SK-N-SH treated with all-trans-retinoic acid at 6 μM for 48 hours (cell line): ENCODE measurements at regions not wholly inside any gene's neighbourhood (a gene's known extent, or its start where the extent isn't known, plus 50 kb on each side); places are given as distances from the start of the nearest gene placed in this dataset.

Experiments used
- ATAC-seq: fragments of 200-7000 bp; cut with Tn5 transposase; 3 replicates; pipeline ENCODE4 v1.9.1; 2020; ENCODE audit warnings: mild to moderate bottlenecking, moderate library complexity
- ARNTL ChIP-seq: fragments of 450-650 bp; formaldehyde crosslinking; IDR thresholded peaks from 2 replicates; pipeline ENCODE4 v1.5.0; 2020; ENCODE audit warnings: low read depth, mild to moderate bottlenecking, moderate library complexity, borderline replicate concordance
- BACH2 ChIP-seq: fragments of 250-450 bp; sonication (Bioruptor Pico); IDR thresholded peaks from 2 replicates; pipeline ENCODE4 v1.9.0; 2021; ENCODE audit warnings: mild to moderate bottlenecking, borderline replicate concordance
- CREB5 ChIP-seq: fragments of 250-450 bp; sonication (Bioruptor Pico); IDR thresholded peaks from 2 replicates; pipeline ENCODE4 v1.5.1; 2020; ENCODE audit warnings: low read depth, mild to moderate bottlenecking, moderate library complexity
- CSDC2 ChIP-seq: fragments of 250-450 bp; sonication (Bioruptor Pico); IDR thresholded peaks from 2 replicates; pipeline ENCODE4 v1.5.0; 2020; ENCODE audit warnings: mild to moderate bottlenecking, moderate library complexity
- ESRRG ChIP-seq: fragments of 250-450 bp; sonication (Bioruptor Pico); IDR thresholded peaks from 2 replicates; pipeline ENCODE4 v1.6.1; 2021; ENCODE audit warnings: mild to moderate bottlenecking
- GLIS3 ChIP-seq: fragments of 250-450 bp; sonication (Bioruptor Pico); IDR thresholded peaks from 2 replicates; pipeline ENCODE4 v1.5.0; 2020; ENCODE audit warnings: mild to moderate bottlenecking, moderate library complexity
- ISL1 ChIP-seq: fragments of 250-450 bp; sonication (Bioruptor Pico); IDR thresholded peaks from 2 replicates; pipeline ENCODE4 v2.1.2; 2022; ENCODE audit warnings: mild to moderate bottlenecking, moderate library complexity
- OSR1 ChIP-seq: fragments of 250-450 bp; sonication (Bioruptor Pico); IDR thresholded peaks from 2 replicates; pipeline ENCODE4 v1.8.0; 2022; ENCODE audit warnings: moderate library complexity, mild to moderate bottlenecking, inconsistent platforms
- PPARA ChIP-seq: fragments of 250-450 bp; sonication (Bioruptor Pico); IDR thresholded peaks from 2 replicates; pipeline ENCODE4 v1.5.0; 2020; ENCODE audit warnings: mild to moderate bottlenecking, borderline replicate concordance
- RARB ChIP-seq: fragments of 250-450 bp; sonication (Bioruptor Pico); IDR thresholded peaks from 2 replicates; pipeline ENCODE4 v1.8.0; 2021; ENCODE audit warnings: mild to moderate bottlenecking, moderate library complexity
- SNAI2 ChIP-seq: fragments of 250-450 bp; sonication (Bioruptor Pico); IDR thresholded peaks from 2 replicates; pipeline ENCODE4 v1.5.0; 2020; ENCODE audit warnings: mild to moderate bottlenecking, moderate library complexity
- TCF4 ChIP-seq: fragments of 250-450 bp; sonication (Bioruptor Pico); IDR thresholded peaks from 2 replicates; pipeline ENCODE4 v1.8.0; 2021; ENCODE audit warnings: mild to moderate bottlenecking, moderate library complexity, borderline replicate concordance
- TOX ChIP-seq: fragments of 250-450 bp; sonication (Bioruptor Pico); IDR thresholded peaks from 2 replicates; pipeline ENCODE4 v1.8.0; 2021; ENCODE audit warnings: mild to moderate bottlenecking, moderate library complexity, borderline replicate concordance
- ZC3H10 ChIP-seq: fragments of 250-450 bp; sonication (Bioruptor Pico); IDR thresholded peaks from 2 replicates; pipeline ENCODE4 v1.5.1; 2021; ENCODE audit warnings: mild to moderate bottlenecking, moderate library complexity
- ZFP3 ChIP-seq: fragments of 250-450 bp; sonication (Bioruptor Pico); IDR thresholded peaks from 2 replicates; pipeline ENCODE4 v1.5.0; 2020; ENCODE audit warnings: mild to moderate bottlenecking, moderate library complexity
- ZFP30 ChIP-seq: fragments of 450-650 bp; formaldehyde crosslinking; IDR thresholded peaks from 2 replicates; pipeline ENCODE4 v1.5.0; 2022; ENCODE audit warnings: mild to moderate bottlenecking, moderate library complexity
- ZNF565 ChIP-seq: fragments of 450-650 bp; formaldehyde crosslinking; conservative IDR thresholded peaks from 2 replicates; pipeline ENCODE4 v1.5.0; 2020; ENCODE audit warnings: low read depth, mild to moderate bottlenecking, moderate library complexity
- ZNF70 ChIP-seq: fragments of 450-650 bp; formaldehyde crosslinking; IDR thresholded peaks from 2 replicates; pipeline ENCODE4 v1.5.0; 2020; ENCODE audit warnings: mild to moderate bottlenecking, moderate library complexity
- ZNF8 ChIP-seq: fragments of 450-650 bp; formaldehyde crosslinking; IDR thresholded peaks from 2 replicates; pipeline ENCODE4 v1.5.0; 2020; ENCODE audit warnings: mild to moderate bottlenecking, moderate library complexity
- TF ChIP-seq, protein P1 (sequence below): fragments of 250-450 bp; sonication (Bioruptor Pico); IDR thresholded peaks from 2 replicates; pipeline ENCODE4 v1.8.0; 2020; ENCODE audit warnings: mild to moderate bottlenecking, moderate library complexity, borderline replicate concordance
- TF ChIP-seq, protein P2 (sequence below): fragments of 250-450 bp; sonication (Bioruptor Pico); IDR thresholded peaks from 2 replicates; pipeline ENCODE4 v1.8.0; 2021; ENCODE audit warnings: low read depth, mild to moderate bottlenecking, moderate library complexity, borderline replicate concordance

DNA sequence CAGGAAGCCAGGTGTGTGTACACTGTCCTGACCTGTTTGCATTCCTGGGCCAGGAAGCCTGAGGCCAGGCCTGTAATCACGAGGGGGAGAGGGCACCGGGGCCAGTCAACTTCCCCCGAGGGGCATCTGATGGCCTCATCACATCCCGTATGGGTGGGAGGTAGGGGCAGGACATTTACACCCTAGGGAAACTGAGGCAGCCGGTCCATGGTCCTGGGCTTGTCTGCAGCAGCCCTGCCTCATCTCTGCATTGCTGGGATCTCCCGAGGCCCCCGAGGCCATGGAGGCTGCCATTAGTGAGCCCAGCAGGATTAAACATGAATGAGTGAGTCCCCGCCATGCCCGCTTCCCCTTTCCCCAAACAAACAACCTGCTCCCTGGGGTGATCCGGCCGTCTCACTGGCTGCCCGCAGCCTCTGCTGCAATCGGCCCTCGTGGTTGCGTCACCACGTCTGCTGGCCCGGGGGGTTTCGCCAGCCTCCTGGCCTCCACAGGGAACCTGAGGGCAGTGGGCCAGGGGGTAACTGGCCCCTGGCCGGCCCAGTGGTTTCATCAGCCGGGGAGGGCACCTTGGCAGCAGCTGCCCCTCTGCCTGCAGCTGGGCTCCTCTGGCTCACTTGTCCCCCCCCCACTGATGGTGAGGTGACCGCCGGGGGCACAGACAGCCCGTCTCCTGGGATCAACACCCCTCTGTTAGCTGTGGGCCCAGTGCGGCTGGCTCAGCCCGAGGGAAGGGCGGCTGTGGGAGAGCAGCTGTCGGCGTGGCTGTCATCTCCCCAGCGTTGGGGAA, 88.3 kb upstream of the GSE1 start (continued):
- TF ChIP-seq, protein P1, sequence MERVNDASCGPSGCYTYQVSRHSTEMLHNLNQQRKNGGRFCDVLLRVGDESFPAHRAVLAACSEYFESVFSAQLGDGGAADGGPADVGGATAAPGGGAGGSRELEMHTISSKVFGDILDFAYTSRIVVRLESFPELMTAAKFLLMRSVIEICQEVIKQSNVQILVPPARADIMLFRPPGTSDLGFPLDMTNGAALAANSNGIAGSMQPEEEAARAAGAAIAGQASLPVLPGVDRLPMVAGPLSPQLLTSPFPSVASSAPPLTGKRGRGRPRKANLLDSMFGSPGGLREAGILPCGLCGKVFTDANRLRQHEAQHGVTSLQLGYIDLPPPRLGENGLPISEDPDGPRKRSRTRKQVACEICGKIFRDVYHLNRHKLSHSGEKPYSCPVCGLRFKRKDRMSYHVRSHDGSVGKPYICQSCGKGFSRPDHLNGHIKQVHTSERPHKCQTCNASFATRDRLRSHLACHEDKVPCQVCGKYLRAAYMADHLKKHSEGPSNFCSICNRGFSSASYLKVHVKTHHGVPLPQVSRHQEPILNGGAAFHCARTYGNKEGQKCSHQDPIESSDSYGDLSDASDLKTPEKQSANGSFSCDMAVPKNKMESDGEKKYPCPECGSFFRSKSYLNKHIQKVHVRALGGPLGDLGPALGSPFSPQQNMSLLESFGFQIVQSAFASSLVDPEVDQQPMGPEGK (CRISPR knock-in tag) = no peak
- TF ChIP-seq TOX (CRISPR knock-in tag) (no peak), ARNTL (CRISPR knock-in tag) (no peak), OSR1 (CRISPR knock-in tag) (no peak), BACH2 (no peak)
- TF ChIP-seq, protein P2, sequence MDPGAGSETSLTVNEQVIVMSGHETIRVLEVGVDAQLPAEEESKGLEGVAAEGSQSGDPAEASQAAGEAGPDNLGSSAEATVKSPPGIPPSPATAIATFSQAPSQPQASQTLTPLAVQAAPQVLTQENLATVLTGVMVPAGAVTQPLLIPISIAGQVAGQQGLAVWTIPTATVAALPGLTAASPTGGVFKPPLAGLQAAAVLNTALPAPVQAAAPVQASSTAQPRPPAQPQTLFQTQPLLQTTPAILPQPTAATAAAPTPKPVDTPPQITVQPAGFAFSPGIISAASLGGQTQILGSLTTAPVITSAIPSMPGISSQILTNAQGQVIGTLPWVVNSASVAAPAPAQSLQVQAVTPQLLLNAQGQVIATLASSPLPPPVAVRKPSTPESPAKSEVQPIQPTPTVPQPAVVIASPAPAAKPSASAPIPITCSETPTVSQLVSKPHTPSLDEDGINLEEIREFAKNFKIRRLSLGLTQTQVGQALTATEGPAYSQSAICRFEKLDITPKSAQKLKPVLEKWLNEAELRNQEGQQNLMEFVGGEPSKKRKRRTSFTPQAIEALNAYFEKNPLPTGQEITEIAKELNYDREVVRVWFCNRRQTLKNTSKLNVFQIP (CRISPR knock-in tag) = no peak

GRCh38 chr16:85525420-85526184, 87.5 kb upstream of the GSE1 start:
- no peak for ATAC-seq
- no peak for TF ChIP-seq TCF4 (CRISPR knock-in tag)
- no peak for TF ChIP-seq CSDC2 (CRISPR knock-in tag)
- no peak for TF ChIP-seq SNAI2
- TF ChIP-seq PPARA = no peak
- no peak for TF ChIP-seq ZC3H10 (CRISPR knock-in tag)
- no peak for TF ChIP-seq RARB

GRCh38 chr16:85526185-85526974, 86.7 kb upstream of the GSE1 start:
- no peak for ATAC-seq
- no peak for TF ChIP-seq GLIS3 (CRISPR knock-in tag)
- no peak for TF ChIP-seq ZNF565 (CRISPR knock-in tag)
- TF ChIP-seq, protein P2 (CRISPR knock-in tag) = no peak
- no peak for TF ChIP-seq TCF4 (CRISPR knock-in tag)
- TF ChIP-seq SNAI2 = no peak
- TF ChIP-seq CREB5 (CRISPR knock-in tag) = no peak
- no peak for TF ChIP-seq ZNF70
- TF ChIP-seq BACH2 = no peak
- no peak for TF ChIP-seq ESRRG (CRISPR knock-in tag)
- TF ChIP-seq ZFP3 (CRISPR knock-in tag) = no peak

GRCh38 chr16:85527042-85527766, 85.9 kb upstream of the GSE1 start:
- TF ChIP-seq CSDC2 (CRISPR knock-in tag) (no peak), ZFP30 (no peak), PPARA (no peak), RARB (no peak), OSR1 (CRISPR knock-in tag) (no peak), ARNTL (CRISPR knock-in tag) (no peak), ZNF8 (CRISPR knock-in tag) (no peak), ZC3H10 (CRISPR knock-in tag) (no peak), ESRRG (CRISPR knock-in tag) (no peak), ISL1 (CRISPR knock-in tag) (no peak)
- TF ChIP-seq, protein P1 (CRISPR knock-in tag) = no peak
- TF ChIP-seq, protein P2 (CRISPR knock-in tag) = no peak
- TF ChIP-seq, all 23 proteins: peak for 0
- no peak for ATAC-seq
